IMR-90 (cell line): ENCODE measurements at regions not wholly inside any gene's neighbourhood (a gene's known extent, or its start where the extent isn't known, plus 50 kb on each side); places are given as distances from the start of the nearest gene placed in this dataset.

Experiments used
- ATAC-seq: fragments of 200-7000 bp; cut with Tn5 transposase; 2 replicates; pipeline ENCODE4 v1.9.1; 2020; ENCODE audit warnings: low read depth, mild to moderate bottlenecking, moderate library complexity
- BruUV-seq: library from RNA; stranded (reverse); fragments of 400-500 nt; replicated peaks from 2 replicates; lab custom pipeline; 2021; lab: Mats Ljungman, UMichigan
- CTCF ChIA-PET: fragments of 300-600 bp; formaldehyde crosslinking; extraction: SDS; loops from one replicate; lab custom pipeline; 2021; ENCODE audit warnings: antibody characterized with exemption; lab: Yijun Ruan, JAX
- POLR2A ChIA-PET: fragments of 300-600 bp; sonication (Branson Sonifier 250); formaldehyde crosslinking; loops from one replicate; lab custom pipeline; 2022; ENCODE audit warnings: antibody characterized with exemption; ENCODE audit not compliant: unreplicated experiment; lab: Charles Lee
- DNase-seq: peaks from one replicate; pipeline ENCODE4 v3.0.0; 2013
- H2AFZ ChIP-seq: replicated peaks from 2 replicates; pipeline ENCODE3; 2013; ENCODE audit warnings: low read length, mild to moderate bottlenecking; ENCODE audit not compliant: poor library complexity
- H2AK5ac ChIP-seq: 2 replicates; pipeline ENCODE4 v1.6.1; 2013; ENCODE audit warnings: low read depth, low read length, inconsistent platforms
- H2AK9ac ChIP-seq: replicated peaks from 2 replicates; pipeline ENCODE3; 2013; ENCODE audit warnings: mild to moderate bottlenecking, low read depth, low read length, moderate library complexity; ENCODE audit not compliant: poor library complexity
- H2BK120ac ChIP-seq: 2 replicates; pipeline ENCODE4 v1.6.1; 2013; ENCODE audit warnings: low read depth, low read length, inconsistent platforms
- H2BK15ac ChIP-seq: 3 replicates; pipeline ENCODE4 v1.6.1; 2013; ENCODE audit warnings: low read depth, low read length, inconsistent platforms
- H2BK20ac ChIP-seq: 2 replicates; pipeline ENCODE4 v1.6.1; 2013; ENCODE audit warnings: low read depth, mild to moderate bottlenecking, inconsistent platforms, low read length, moderate library complexity
- H2BK5ac ChIP-seq: 2 replicates; pipeline ENCODE4 v1.6.1; 2013; ENCODE audit warnings: mild to moderate bottlenecking, low read depth, low read length, inconsistent platforms; ENCODE audit not compliant: poor library complexity, severe bottlenecking
- H3K14ac ChIP-seq: replicated peaks from 2 replicates; pipeline ENCODE4 v1.6.1; 2013; ENCODE audit warnings: low read depth, low read length, inconsistent platforms
- H3K18ac ChIP-seq: 2 replicates; pipeline ENCODE4 v1.6.1; 2013; ENCODE audit warnings: low read depth, low read length, control low read depth
- H3K23ac ChIP-seq: 2 replicates; pipeline ENCODE4 v1.6.1; 2013; ENCODE audit warnings: low read depth, low read length, inconsistent platforms
- H3K27ac ChIP-seq: 2 replicates; pipeline ENCODE4 v1.5.1; 2013; ENCODE audit warnings: mild to moderate bottlenecking, control low read depth, low read length; ENCODE audit not compliant: insufficient read depth
- H3K27me3 ChIP-seq: 2 replicates; pipeline ENCODE4 v1.6.1; 2013; ENCODE audit warnings: low read length; ENCODE audit not compliant: control insufficient read depth, insufficient read depth
- H3K36me3 ChIP-seq: 2 replicates; pipeline ENCODE4 v1.6.1; 2013; ENCODE audit warnings: low read length, mixed read lengths; ENCODE audit not compliant: control insufficient read depth, insufficient read depth
- H3K4ac ChIP-seq: 2 replicates; pipeline ENCODE4 v1.6.1; 2013; ENCODE audit warnings: low read depth, low read length, inconsistent platforms
- H3K4me1 ChIP-seq: 2 replicates; pipeline ENCODE4 v1.6.1; 2013; ENCODE audit warnings: low read length, mixed read lengths; ENCODE audit not compliant: control insufficient read depth, insufficient read depth
- H3K4me2 ChIP-seq: 2 replicates; pipeline ENCODE4 v1.6.1; 2013; ENCODE audit warnings: low read depth, mild to moderate bottlenecking, control low read depth, low read length, moderate library complexity
- H3K4me3 ChIP-seq: 2 replicates; pipeline ENCODE4 v1.5.1; 2013; ENCODE audit warnings: low read depth, mild to moderate bottlenecking, control low read depth, low read length, moderate library complexity; ENCODE audit not compliant: insufficient read depth
- H3K56ac ChIP-seq: 2 replicates; pipeline ENCODE4 v1.6.1; 2013; ENCODE audit warnings: low read length, inconsistent platforms; ENCODE audit not compliant: insufficient read depth; ENCODE audit errors: extremely low read depth
- H3K79me1 ChIP-seq, 2 experiments: 2 replicates each; pipeline ENCODE4 v1.6.1; 2013; ENCODE audit warnings: low read length in 2 of 2, inconsistent platforms in 1 of 2, low read depth in 1 of 2
- H3K9ac ChIP-seq: 2 replicates; pipeline ENCODE4 v1.6.1; 2013; ENCODE audit warnings: low read depth, low read length, control low read depth
- H3K9me1 ChIP-seq: 2 replicates; pipeline ENCODE4 v1.6.1; 2013; ENCODE audit warnings: low read length, inconsistent platforms; ENCODE audit not compliant: insufficient read depth
- H3K9me3 ChIP-seq: 2 replicates; pipeline ENCODE4 v1.6.1; 2013; ENCODE audit warnings: low read length; ENCODE audit not compliant: control insufficient read depth, insufficient read depth
- H4K20me1 ChIP-seq: 2 replicates; pipeline ENCODE4 v1.6.1; 2013; ENCODE audit warnings: low read length, inconsistent platforms; ENCODE audit not compliant: insufficient read depth
- H4K5ac ChIP-seq: 2 replicates; pipeline ENCODE4 v1.6.1; 2013; ENCODE audit warnings: mild to moderate bottlenecking, low read depth, low read length, control low read depth
- H4K8ac ChIP-seq, 2 experiments: 2 replicates each; pipeline ENCODE4 v1.6.1; 2013; ENCODE audit warnings: low read depth in 2 of 2, low read length in 2 of 2, control low read depth in 1 of 2, inconsistent platforms in 1 of 2
- H4K91ac ChIP-seq: 2 replicates; pipeline ENCODE4 v1.6.1; 2013; ENCODE audit warnings: low read depth, low read length, inconsistent platforms; ENCODE audit not compliant: insufficient read depth
- BHLHE40 ChIP-seq: fragments of 150-350 bp; IDR thresholded peaks from 2 replicates; pipeline ENCODE4 v1.6.1; 2016; ENCODE audit warnings: mild to moderate bottlenecking, low read depth, low read length
- CEBPB ChIP-seq: IDR thresholded peaks from 2 replicates; pipeline ENCODE4 v1.6.1; 2012; ENCODE audit warnings: low read depth, low read length, improper control_type of control experiment
- RCOR1 ChIP-seq: IDR thresholded peaks from 2 replicates; pipeline ENCODE4 v1.6.1; 2012; ENCODE audit warnings: mild to moderate bottlenecking, low read length, improper control_type of control experiment; ENCODE audit not compliant: insufficient replicate concordance
- WGBS, 2 experiments: methylation state at CpG; one replicate each; pipeline versions ENCODE4 v1.1.5 to v1.1.7; 2013; ENCODE audit warnings: missing lambda C conversion rate in 2 of 2; ENCODE audit not compliant: insufficient read length in 1 of 2; ENCODE audit errors: extremely low coverage in 2 of 2; 5-methylcytosine and 5-hydroxymethylcytosine counted together
- dilution Hi-C: fragments of 300-500 bp; cut with HindIII; formaldehyde crosslinking; loops from one replicate; pipeline ENCODE4 v1.14.3; 2018; ENCODE audit warnings: low sequenced_read_pairs; ENCODE audit not compliant: unreplicated experiment
- in situ Hi-C: fragments of 300-500 bp; cut with MboI; formaldehyde crosslinking; loops from 3 replicates; pipeline ENCODE4 v1.14.3; 2019; ENCODE audit warnings: low sequenced_read_pairs, inconsistent platforms, mixed read lengths
- intact Hi-C: fragments of 100-400 bp; cut with micrococcal nuclease; formaldehyde crosslinking; loops from 2 replicates; pipeline ENCODE4 v1.10.0; 2022

DNA sequence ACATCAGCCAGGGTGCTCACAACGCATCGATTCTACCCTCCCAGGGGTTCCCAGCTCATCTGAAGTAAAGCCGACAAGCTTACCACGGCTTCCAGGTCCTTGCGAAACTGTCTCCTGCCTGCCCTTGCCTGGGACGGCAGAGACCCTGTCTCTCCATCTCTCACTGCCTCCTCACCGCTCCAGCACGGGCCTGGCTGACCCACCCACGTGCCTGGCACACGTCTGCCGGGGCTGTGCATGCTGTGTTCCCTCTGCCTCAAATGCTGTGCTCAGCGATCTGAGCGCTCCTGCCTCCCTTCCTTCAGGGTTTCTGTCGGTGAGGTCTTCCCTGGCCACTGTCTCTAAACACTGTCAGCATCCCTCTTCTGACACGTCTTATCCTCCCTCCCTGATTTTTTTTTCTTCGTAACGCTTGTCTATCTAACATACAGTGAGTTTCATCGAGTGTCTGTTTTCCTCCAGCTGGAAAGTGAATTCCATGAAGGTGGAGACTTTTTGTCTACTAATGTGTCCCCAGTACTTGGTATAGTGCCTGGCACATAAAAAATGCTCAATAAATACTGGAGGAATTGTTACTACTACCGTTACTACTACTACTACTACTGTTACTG lies 208.4 kb downstream of the IRF8 start:
- POLR2A ChIA-PET: no interaction called here
- Histone ChIP-seq H3K56ac (no peak overlapping the region), H3K4me1 (no peaks in the 10 kb centered on the region), H4K20me1 (no peaks in the 10 kb centered on the region), H2AFZ (peak overlapping the region; percentile 53), H2BK15ac (no peak overlapping the region), H3K36me3 (no peaks in the 10 kb centered on the region), H3K23ac (no peak overlapping the region; the same call in 1 of the 2 replicates), H2AK9ac (no peak overlapping the region), H3K9me3 (peaks cover 3% of the 10 kb centered on the region; the same call in 1 of the 2 replicates), H4K5ac (no peak overlapping the region), H4K8ac (peak overlapping the region in 1 of 2 experiments; percentile 35; a peak in 1 of 4 replicates), H3K4me2 (no peak overlapping the region), H2BK5ac (no peak overlapping the region), H3K14ac (no peak overlapping the region), H3K79me1 (no peaks in the 10 kb centered on the region), H3K18ac (no peak overlapping the region), H4K91ac (no peak overlapping the region), H3K4me3 (no peak overlapping the region), H3K9ac (no peak overlapping the region), H3K27ac (no peak overlapping the region), H3K9me1 (no peaks in the 10 kb centered on the region), H3K4ac (peak overlapping the region; percentile 3; the same call in 1 of the 2 replicates), H2BK120ac (peak overlapping the region; percentile 34; the same call in 1 of the 2 replicates), H2BK20ac (no peak overlapping the region), H3K27me3 (no peaks in the 10 kb centered on the region), H2AK5ac (peak overlapping the region; percentile 2; the same call in 1 of the 2 replicates)
- dilution Hi-C loops (no loop called here), intact Hi-C loops (no loop called here), in situ Hi-C loops (no loop called here)
- CTCF ChIA-PET: no interaction called here
- DNase-seq (no peak), ATAC-seq (peak; percentile 42)
- BruUV-seq: no TSS peak
- peak; percentile 84 for TF ChIP-seq BHLHE40
- no peak for TF ChIP-seq RCOR1
- peak; percentile 42; the same call in 1 of the 2 replicates for TF ChIP-seq CEBPB
- 28% methylated on average over 11 of the region's 19 CpGs; no CpG with 5 or more reads in 1 of the 2 experiments for WGBS, 2 experiments
